Mucosa of rectum (tissue), 2 donors: ENCODE measurements at regions not wholly inside any gene's neighbourhood (a gene's known extent, or its start where the extent isn't known, plus 50 kb on each side); places are given as distances from the start of the nearest gene placed in this dataset.

Source experiments
- H3K27ac ChIP-seq, 2 donors: one replicate each; pipeline ENCODE4 v1.7.0; 2013; ENCODE audit warnings: inconsistent platforms in 2 of 2, low read depth in 2 of 2, low read length in 2 of 2
- H3K27me3 ChIP-seq, 2 donors: one replicate each; pipeline ENCODE4 v1.7.0; 2013; ENCODE audit warnings: low read length in 2 of 2; ENCODE audit not compliant: control insufficient read depth in 2 of 2, insufficient read depth in 2 of 2
- H3K36me3 ChIP-seq, 2 donors: one replicate each; pipeline ENCODE4 v1.7.0; 2013; ENCODE audit warnings: low read length in 2 of 2; ENCODE audit not compliant: control insufficient read depth in 2 of 2, insufficient read depth in 2 of 2
- H3K4me1 ChIP-seq, 2 donors: one replicate each; pipeline ENCODE4 v1.7.0; 2013; ENCODE audit warnings: low read length in 2 of 2, mild to moderate bottlenecking in 1 of 2; ENCODE audit not compliant: control insufficient read depth in 2 of 2, insufficient read depth in 2 of 2
- H3K4me3 ChIP-seq, 2 donors: one replicate each; pipeline ENCODE4 v1.7.0; 2013; ENCODE audit warnings: low read length in 2 of 2
- H3K9ac ChIP-seq, 2 donors: one replicate each; pipeline ENCODE4 v1.7.0; 2013; ENCODE audit warnings: low read length in 2 of 2, low read depth in 1 of 2, mild to moderate bottlenecking in 1 of 2
- H3K9me3 ChIP-seq, 2 donors: one replicate each; pipeline ENCODE4 v1.7.0; 2013; ENCODE audit warnings: low read length in 2 of 2; ENCODE audit not compliant: control insufficient read depth in 2 of 2
- donor health status: healthy.
- donor health status: Normal muscosa, but diverticular disease.

DNA sequence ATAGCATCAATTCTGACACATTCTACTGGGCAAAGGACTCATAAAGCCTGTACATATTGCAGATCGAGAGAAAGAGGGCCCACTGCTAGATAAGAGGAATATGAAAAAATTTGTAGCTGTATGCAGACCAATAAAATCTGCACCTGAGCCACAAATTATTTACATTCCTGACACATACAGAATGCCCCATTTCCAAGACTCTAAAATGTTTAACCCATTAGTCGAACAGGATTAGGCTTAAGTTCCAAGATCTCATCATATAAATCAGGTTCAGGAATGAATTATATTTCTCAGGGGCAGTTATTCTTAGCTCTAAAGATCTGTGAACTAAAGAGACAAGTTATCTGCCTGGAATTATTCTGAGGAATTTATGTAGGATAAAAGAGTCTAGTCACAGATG, 1615.8 kb downstream of the ARAP2 start:
- Histone ChIP-seq H3K4me1 (no peaks in the 10 kb centered on the region), H3K9ac (no peak overlapping the region), H3K27ac (no peak overlapping the region), H3K4me3 (no peak overlapping the region), H3K36me3 (no peaks in the 10 kb centered on the region), H3K9me3 (no peaks in the 10 kb centered on the region), H3K27me3 (no peaks in the 10 kb centered on the region)

- Histone ChIP-seq H3K36me3 (no peaks in the 10 kb centered on the region), H3K9ac (no peak overlapping the region), H3K9me3 (no peaks in the 10 kb centered on the region), H3K27ac (no peak overlapping the region), H3K4me3 (no peak overlapping the region), H3K27me3 (no peaks in the 10 kb centered on the region), H3K4me1 (no peaks in the 10 kb centered on the region)
Observed at GRCh38 chr4:34629451-34629850, 1614.9 kb downstream of the ARAP2 start.

GRCh38 chr4:34633241-34633640, 1611.1 kb downstream of the ARAP2 start:
- Histone ChIP-seq H3K4me3 (no peak overlapping the region), H3K9ac (no peak overlapping the region), H3K9me3 (no peaks in the 10 kb centered on the region), H3K4me1 (no peaks in the 10 kb centered on the region), H3K27ac (no peak overlapping the region), H3K36me3 (no peaks in the 10 kb centered on the region), H3K27me3 (no peaks in the 10 kb centered on the region)

DNA sequence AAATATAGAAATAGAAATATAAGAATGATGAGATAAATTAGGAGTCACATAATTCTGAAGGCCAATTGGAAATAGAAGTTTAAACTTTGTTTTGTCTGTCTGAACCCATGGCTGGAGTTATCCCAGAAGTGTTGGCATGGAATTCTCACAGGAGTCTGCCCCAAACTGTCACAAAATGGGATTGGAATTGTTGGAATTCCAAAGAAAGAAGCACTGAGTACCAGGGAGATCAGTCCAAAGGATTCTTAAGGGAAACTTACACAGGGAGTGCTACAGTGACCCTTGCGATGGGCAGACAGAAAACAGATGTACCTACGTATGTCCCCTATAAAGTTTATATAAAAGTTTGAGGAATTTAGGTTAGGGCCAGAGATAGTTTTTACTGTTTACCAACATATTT, 1607.7 kb downstream of the ARAP2 start:
- no peaks in the 10 kb centered on the region for H3K9me3 ChIP-seq
- H3K4me3 ChIP-seq, result no peak overlapping the region
- H3K4me1 ChIP-seq, result no peaks in the 10 kb centered on the region
- no peaks in the 10 kb centered on the region for H3K36me3 ChIP-seq
- no peak overlapping the region for H3K9ac ChIP-seq
- H3K27ac ChIP-seq, result no peak overlapping the region
- H3K27me3 ChIP-seq, result no peaks in the 10 kb centered on the region

DNA sequence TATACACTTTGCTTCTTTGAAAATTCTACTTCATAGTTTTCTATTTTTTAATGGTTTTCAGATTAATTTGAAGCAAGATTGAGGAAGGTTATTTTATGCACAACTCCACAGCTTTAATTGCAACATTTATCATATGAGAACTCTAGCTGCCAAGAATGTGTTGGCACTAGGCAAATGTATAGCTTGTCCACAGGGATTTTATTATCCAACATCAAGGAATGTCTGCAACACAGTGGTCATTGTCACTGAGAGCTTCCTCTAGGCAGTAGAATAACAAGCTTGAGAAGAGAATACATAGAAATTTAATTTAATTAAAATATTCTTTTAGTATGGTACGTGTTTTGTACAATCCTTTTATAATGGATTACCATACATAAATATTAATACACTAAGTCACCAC, 1600.8 kb downstream of the ARAP2 start:
- Histone ChIP-seq H3K27ac (no peak overlapping the region), H3K4me1 (no peaks in the 10 kb centered on the region), H3K9me3 (no peaks in the 10 kb centered on the region), H3K4me3 (no peak overlapping the region), H3K27me3 (no peaks in the 10 kb centered on the region), H3K36me3 (no peaks in the 10 kb centered on the region), H3K9ac (no peak overlapping the region)

DNA sequence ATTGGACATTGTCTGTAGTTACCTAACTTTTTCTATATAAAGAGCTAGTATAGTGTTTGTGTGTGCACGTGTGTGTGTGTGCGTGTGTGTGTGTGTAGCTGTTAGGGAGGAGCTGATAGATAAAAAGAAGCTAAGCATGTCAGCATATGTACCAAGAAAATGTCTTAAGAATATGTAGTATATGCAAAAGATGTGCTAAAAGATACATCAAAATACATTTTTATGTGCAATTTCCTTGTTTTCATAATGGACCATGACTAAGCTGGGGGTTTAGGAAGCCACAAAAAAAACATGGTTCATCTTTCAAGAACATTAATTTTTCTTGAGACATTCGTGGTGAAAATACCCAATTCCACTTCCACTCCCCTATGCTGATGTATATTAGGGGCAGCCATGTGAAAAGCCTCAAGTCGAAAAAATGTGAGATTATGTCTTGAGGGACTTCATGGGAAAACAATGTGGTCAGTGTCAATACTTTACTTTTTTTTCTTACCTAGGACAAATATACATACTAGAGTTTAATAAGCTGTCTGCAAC, 1599.7 kb downstream of the ARAP2 start:
- H3K27ac ChIP-seq, result no peak overlapping the region
- no peaks in the 10 kb centered on the region for H3K4me1 ChIP-seq
- no peaks in the 10 kb centered on the region for H3K36me3 ChIP-seq
- H3K27me3 ChIP-seq, result no peaks in the 10 kb centered on the region
- no peak overlapping the region for H3K4me3 ChIP-seq
- H3K9me3 ChIP-seq, result no peaks in the 10 kb centered on the region
- H3K9ac ChIP-seq, result no peak overlapping the region

DNA sequence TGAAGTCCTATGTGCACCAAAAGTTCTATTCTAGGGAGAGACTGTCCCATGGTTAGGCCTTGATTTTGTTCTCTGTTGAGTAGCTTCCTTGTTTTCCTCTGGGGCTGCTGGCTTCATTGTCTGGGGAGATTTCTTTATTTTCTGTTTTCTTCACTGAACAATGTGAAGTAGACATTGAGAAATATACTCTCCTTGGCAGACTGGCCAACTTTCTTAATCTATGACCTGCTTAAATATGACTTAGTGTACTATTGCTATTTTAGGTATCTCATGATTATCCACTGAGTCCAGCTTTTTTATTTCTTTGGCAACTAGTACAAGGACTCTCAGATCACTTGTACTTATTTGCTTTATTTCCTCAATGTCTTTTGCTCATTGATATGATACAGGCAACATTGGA, 1594.6 kb downstream of the ARAP2 start:
- Histone ChIP-seq H3K9me3 (no peaks in the 10 kb centered on the region), H3K4me1 (no peaks in the 10 kb centered on the region), H3K27me3 (no peaks in the 10 kb centered on the region), H3K9ac (no peak overlapping the region), H3K4me3 (no peak overlapping the region), H3K36me3 (no peaks in the 10 kb centered on the region), H3K27ac (no peak overlapping the region)

DNA sequence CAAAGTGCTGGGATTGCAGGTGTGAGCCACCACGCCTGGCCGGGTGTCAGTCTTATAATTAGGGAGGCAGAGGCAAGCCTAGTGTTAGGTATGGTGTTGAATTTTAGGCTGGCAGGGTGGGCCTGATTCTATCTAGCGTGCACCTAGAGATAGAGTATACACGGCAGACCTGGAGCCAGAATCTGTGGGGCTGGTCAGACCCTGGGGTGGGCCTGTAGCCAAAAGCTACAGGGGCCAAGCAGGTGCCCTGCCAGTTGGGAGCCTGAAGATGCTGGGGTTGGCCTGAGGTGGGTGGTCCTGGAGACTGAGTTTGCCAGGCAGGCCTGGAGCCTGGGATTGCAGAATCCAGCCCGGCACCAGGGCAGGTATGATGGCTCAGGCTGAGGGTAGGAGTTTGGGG, 1580.3 kb downstream of the ARAP2 start:
- H3K36me3 ChIP-seq, result no peaks in the 10 kb centered on the region
- no peaks in the 10 kb centered on the region for H3K4me1 ChIP-seq
- no peaks in the 10 kb centered on the region for H3K27me3 ChIP-seq
- H3K9ac ChIP-seq, result no peak overlapping the region
- H3K4me3 ChIP-seq, result no peak overlapping the region
- H3K9me3 ChIP-seq, result no peaks in the 10 kb centered on the region
- H3K27ac ChIP-seq, result no peak overlapping the region

DNA sequence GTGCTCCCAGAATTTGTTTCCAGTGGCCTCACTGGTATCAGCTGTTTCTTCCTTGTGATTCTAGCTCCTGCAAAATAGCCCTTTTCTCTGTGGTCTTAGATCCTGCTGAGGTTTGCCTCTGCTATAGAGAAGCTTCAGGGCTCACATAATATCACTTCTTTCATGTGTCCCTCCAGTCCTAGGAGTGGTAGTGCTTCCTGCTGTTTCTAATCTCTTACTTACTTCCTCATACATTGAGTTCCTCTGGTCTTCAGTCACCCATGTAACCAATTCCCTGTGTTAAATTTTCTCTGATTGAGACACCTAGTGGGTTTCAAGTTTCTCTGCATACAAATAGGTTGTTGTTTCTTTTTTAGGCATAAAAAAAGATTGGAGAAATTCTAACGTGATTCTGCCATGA, 1567.9 kb downstream of the ARAP2 start:
- no peaks in the 10 kb centered on the region for H3K4me1 ChIP-seq
- no peak overlapping the region for H3K4me3 ChIP-seq
- no peaks in the 10 kb centered on the region for H3K36me3 ChIP-seq
- no peak overlapping the region for H3K9ac ChIP-seq
- no peaks in the 10 kb centered on the region for H3K9me3 ChIP-seq
- no peaks in the 10 kb centered on the region for H3K27me3 ChIP-seq
- H3K27ac ChIP-seq, result no peak overlapping the region

DNA sequence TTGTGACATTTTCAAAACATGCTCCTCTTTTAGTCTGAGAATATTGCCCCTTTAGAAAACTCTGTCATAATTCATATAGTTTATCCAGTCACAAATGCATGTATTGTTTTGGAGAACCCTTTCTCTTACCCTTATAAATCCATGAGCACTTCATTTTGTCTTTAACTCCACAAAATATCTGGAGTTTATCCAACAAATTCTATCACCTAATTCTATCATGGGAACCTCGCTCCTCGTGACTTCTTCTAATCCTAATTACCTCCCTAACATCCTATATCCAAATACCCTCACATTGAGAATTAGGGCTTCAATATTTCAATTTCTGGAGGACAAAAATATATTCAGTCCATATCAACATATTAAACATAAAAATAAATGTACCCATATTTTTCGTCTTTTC, 1565.9 kb downstream of the ARAP2 start:
- H3K9ac ChIP-seq, result no peak overlapping the region
- H3K4me3 ChIP-seq, result no peak overlapping the region
- no peaks in the 10 kb centered on the region for H3K4me1 ChIP-seq
- H3K9me3 ChIP-seq, result no peaks in the 10 kb centered on the region
- H3K36me3 ChIP-seq, result no peaks in the 10 kb centered on the region
- H3K27ac ChIP-seq, result no peak overlapping the region
- no peaks in the 10 kb centered on the region for H3K27me3 ChIP-seq

- Histone ChIP-seq H3K27me3 (no peaks in the 10 kb centered on the region), H3K27ac (no peak overlapping the region), H3K9me3 (no peaks in the 10 kb centered on the region)
Observed at GRCh38 chr4:34679228-34679627, 1565.1 kb downstream of the ARAP2 start.

More at GRCh38 chr4:34679228-34679627, 1565.1 kb downstream of the ARAP2 start:
- no peak overlapping the region for H3K4me3 ChIP-seq
- H3K4me1 ChIP-seq, result no peaks in the 10 kb centered on the region
- no peak overlapping the region for H3K9ac ChIP-seq
- no peaks in the 10 kb centered on the region for H3K36me3 ChIP-seq
